Activated T-cell treated with anti-CD3 and anti-CD28 coated beads, Interleukin-2, amount 50 U/mL, for 1 hour (primary cell): ENCODE measurements at regions not wholly inside any gene's neighbourhood (a gene's known extent, or its start where the extent isn't known, plus 50 kb on each side); places are given as distances from the start of the nearest gene placed in this dataset.

ENCODE experiments used
- DNase-seq: peaks from one replicate; pipeline ENCODE4 v3.0.0-alpha.2; 2020

- no peak for DNase-seq
Observed at GRCh38 chr2:194203898-194204297, 1453.1 kb upstream of the SLC39A10 start.

- DNase-seq, result no peak
Observed at GRCh38 chr2:194182888-194183287, 1474.1 kb upstream of the SLC39A10 start.

DNA sequence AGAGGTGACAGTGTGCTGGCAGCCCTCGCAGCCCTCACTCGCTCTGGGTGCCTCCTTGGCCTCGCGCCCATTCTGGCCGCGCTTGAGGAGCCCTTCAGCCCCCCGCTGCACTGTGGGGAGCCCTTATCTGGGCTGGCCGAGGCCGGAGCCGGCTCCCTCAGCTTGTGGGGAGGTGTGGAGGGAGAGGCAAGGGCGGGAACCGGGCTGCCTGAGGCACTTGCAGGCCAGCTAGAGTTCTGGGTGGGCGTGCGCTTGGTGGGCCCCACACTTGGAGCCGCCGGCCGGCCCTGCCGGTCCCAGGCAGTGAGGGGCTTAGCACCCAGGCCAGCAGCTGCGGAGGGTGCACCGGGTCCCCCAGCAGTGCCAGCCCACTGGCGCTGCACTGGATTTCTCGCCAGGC lies 1480.9 kb upstream of the SLC39A10 start:
- DNase-seq, result no peak

DNA sequence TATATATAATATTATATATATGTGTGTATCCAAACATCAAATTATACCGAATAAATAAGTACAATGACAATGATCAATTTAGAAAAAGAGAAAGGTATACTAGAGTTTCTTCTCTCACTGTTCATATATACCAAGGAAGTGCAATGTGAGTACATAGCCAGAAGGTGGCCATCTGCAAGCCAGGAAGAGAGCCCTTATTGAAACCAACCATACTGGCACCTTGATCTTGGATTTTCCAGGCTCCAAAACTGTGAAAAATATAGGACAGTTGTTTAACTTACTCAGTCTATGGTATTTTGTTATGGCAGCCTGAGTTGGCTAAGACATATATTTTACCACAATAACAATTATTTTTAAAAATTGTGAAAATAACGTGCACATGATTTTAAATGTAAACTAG lies 1490.2 kb upstream of the SLC39A10 start:
- no peak for DNase-seq

GRCh38 chr2:194155431-194155830 lies 1501.6 kb upstream of the SLC39A10 start:
- no peak for DNase-seq

- no peak for DNase-seq
Observed at GRCh38 chr2:194151231-194151630, 1505.8 kb upstream of the SLC39A10 start.

GRCh38 chr2:194135463-194135862 lies 1521.6 kb upstream of the SLC39A10 start:
- no peak for DNase-seq

GRCh38 chr2:194128810-194129209 lies 1528.2 kb upstream of the SLC39A10 start:
- no peak for DNase-seq

DNA sequence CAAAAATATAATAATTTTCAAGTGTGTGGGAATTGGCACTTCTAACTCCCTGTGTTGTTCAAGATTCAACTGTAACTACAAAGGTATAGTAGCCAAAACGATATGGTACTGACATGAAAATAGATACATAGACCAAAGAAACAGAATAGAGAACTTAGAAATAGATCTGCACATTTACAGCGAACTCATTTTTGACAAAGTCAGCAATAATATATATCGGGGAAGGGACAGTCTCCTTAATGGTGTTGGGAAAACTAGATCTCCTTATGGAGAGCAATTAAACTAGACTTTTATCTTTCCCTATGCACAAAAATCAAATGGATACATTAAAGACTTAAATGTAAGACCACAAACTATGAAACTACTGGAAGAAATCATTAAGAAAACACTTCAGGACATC lies 1530.6 kb upstream of the SLC39A10 start:
- no peak for DNase-seq

DNA sequence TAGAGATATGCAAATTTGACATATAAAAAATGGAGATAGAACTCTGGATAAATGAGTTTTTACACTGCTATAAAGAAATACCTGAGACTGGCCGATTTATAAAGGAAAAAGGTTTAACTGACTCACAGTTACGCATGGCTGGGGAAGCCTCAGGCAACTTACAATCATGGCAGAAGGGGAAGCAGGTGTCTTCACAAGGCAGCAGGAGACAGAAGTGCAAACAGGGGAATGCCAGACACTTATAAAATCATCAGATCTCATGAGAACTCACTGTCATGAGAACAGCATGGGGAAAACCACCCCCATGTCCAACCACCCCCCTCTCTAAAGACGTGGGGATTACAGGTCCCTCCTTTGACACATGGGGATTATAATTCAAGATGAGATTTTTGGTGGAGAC lies 1540.2 kb upstream of the SLC39A10 start:
- DNase-seq, result no peak

DNA sequence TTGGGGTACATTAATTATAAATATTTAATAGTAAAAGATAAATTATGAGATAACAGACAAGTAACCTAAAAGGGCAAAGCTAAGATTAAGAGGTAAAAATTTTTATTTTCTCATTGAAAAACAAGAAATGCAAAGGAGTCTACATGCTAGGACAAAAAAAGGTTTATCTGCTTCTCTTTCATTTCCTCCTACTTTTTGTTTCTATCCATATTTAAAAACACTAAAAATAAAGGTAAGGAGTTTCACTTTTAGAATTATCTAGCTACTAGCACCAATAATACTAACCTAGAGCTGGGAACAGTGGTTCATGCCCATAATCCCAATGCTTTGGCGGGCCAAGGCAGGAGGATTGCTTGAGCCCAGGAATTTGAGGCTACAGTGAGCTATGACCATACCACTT lies 1551.7 kb upstream of the SLC39A10 start:
- DNase-seq, result no peak

DNA sequence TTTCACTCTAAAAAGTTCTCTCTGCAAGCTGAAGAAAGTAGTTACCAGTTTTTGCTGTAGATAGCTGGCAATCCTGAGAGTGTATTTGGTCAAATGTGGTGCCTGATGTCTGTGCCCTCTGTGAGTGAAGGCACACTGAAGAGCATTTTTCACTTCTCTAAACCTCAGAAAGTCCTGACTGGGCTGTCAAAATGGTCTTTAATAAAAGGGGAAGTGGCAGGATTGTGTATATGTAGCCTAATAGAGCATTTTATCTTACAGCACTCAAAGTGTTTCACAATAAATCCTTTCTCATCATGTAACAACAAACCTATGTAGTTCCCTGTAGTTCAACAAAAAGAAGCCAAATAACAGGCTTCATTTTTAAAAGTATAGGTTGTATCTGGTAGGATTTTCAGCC lies 1552.3 kb upstream of the SLC39A10 start:
- DNase-seq, result no peak

- DNase-seq, result no peak
Observed at GRCh38 chr2:194103941-194104659, 1552.9 kb upstream of the SLC39A10 start.

GRCh38 chr2:194102546-194102945 lies 1554.5 kb upstream of the SLC39A10 start:
- DNase-seq, result no peak

DNA sequence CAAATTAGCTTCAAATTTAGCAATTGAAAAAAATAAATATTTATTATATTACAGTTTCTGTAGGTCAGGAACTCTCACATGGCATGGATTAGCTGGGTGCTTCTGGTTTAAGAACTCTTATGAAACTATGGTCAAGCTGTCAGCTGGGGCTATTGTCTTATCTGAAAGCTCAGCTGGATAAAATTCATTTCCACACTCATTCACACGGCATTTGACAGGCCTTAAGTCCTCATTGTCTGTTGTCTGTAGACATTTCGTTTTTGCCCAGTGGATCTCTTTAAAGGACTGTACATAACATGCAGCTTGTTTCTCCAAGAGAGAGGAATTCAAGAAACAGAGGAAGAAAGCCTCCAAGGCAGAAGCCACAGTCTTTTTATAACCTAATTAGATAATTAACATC lies 1556.8 kb upstream of the SLC39A10 start:
- no peak for DNase-seq

DNA sequence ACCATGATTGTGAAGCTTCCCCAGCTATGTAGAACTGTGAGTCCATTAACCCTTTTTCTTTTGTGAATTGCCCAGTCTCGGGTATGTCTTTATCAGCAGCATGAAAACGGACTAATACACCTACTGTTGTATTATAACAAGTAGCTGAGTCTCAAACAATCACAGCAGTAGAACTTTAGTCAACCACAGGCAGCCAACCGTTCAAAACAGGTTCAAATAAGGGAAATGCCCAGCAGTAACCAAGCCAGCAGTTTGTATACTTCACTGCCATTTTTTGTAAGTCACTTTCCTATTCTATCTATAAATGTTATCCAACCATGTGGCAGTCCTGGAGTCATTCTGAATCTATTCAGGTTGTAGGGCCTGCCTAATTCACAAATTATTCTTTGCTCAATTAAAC lies 1560.6 kb upstream of the SLC39A10 start:
- DNase-seq, result no peak

- no peak for DNase-seq
Observed at GRCh38 chr2:194095359-194095758, 1561.7 kb upstream of the SLC39A10 start.

DNA sequence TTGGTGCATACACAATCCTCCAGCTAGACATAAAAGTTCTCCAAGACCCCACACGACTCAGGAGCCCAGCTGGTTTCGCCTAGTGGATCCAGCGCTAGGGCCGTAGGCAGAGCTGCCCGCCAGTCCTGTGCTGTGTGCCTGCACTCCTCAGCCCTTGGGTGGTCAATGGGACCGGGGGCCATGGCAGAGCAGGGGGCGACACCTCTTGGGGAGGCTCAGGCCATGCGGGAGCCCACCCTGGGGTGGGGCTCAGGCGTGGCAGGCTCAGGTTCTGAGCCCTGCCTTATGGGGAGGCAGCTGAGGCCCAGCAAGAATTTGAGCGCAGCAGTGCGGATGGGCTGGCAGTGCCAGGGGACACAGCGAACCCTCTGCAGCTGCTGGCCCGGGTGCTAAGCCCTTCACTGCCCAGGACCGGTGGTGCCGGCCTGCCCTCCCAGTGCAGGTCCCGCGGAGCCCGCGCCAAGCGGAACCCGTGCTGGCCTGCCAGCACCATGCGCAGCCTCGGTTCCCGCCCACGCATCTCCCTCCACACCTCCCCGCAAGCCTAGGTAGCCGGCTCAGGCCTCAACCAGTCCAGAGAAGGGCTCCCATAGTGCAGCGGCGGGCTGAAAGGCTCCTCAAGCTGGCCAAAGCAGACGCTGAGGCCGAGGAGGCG lies 1566.6 kb upstream of the SLC39A10 start:
- DNase-seq, result no peak

GRCh38 chr2:194087089-194087958 lies 1569.7 kb upstream of the SLC39A10 start:
- no peak for DNase-seq

- no peak for DNase-seq
Observed at GRCh38 chr2:194086129-194086528, 1570.9 kb upstream of the SLC39A10 start.

GRCh38 chr2:194079989-194080388 lies 1577.0 kb upstream of the SLC39A10 start:
- no peak for DNase-seq

- no peak for DNase-seq
Observed at GRCh38 chr2:194077366-194077765, 1579.7 kb upstream of the SLC39A10 start.

- DNase-seq, result no peak
Observed at GRCh38 chr2:194062401-194062800, 1594.6 kb upstream of the SLC39A10 start.

- no peak for DNase-seq
Observed at GRCh38 chr2:194060269-194060668, 1596.8 kb upstream of the SLC39A10 start.
